ENCODE measurements at regions not wholly inside any gene's neighbourhood (a gene's known extent, or its start where the extent isn't known, plus 50 kb on each side); places are given as distances from the start of the nearest gene placed in this dataset.

DNA sequence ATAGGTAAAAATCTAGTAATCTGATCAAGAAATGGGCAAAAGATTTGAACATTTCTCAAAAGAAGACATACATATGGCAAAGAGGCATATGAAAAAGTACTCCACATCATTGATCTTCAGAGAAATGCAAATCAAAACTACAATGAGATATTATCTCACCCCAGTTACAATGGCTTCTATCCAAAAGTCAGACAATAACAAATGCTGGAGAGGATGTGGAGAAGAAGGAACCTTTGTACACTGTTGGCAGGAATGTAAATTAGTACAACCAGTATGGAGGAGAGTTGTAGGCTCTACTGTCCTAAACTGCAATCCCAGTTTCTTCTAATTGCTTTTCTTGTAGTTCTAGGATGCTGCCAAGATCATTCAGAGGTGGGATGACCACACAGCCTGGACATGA lies 193.5 kb upstream of the RFX3 start:
- H3K4me3 ChIP-seq: no peak overlapping the region
- no peak overlapping the region for H3K27ac ChIP-seq
- H3K4me1 ChIP-seq (replicated peaks in 1 of 2): no peaks in the 10 kb centered on the region
- ATAC-seq (replicated peaks in 6 of 8): no peak
- in situ Hi-C loops (cut with MboI; ENCODE audit: low pct_unique_long_range_greater_than_20kb in 2 of 9, low sequenced_read_pairs in 9 of 9, unreplicated experiment in 9 of 9): loop anchor here in 1 of 9 experiments (25.0 kb wide), 1 partner anchor 257 kb away; no protein-coding TSS in a partner anchor

GRCh38 chr9:3716415-3716814 lies 190.6 kb upstream of the RFX3 start:
- H3K4me3 ChIP-seq: no peak overlapping the region
- H3K27ac ChIP-seq: no peak overlapping the region
- 4 to 93% (median 79%) methylated on average over 1 to 2 of the region's 2 CpGs; no CpG with 5 or more reads in 1 of the 10 experiments for WGBS, 10 experiments
- no peak for ATAC-seq (replicated peaks in 6 of 8)
- in situ Hi-C loops (cut with MboI; ENCODE audit: low pct_unique_long_range_greater_than_20kb in 2 of 9, low sequenced_read_pairs in 9 of 9, unreplicated experiment in 9 of 9): loop anchor here in 1 of 9 experiments (25.0 kb wide), 1 partner anchor 254 kb away; no protein-coding TSS in a partner anchor
- no peaks in the 10 kb centered on the region for H3K4me1 ChIP-seq (replicated peaks in 1 of 2)

DNA sequence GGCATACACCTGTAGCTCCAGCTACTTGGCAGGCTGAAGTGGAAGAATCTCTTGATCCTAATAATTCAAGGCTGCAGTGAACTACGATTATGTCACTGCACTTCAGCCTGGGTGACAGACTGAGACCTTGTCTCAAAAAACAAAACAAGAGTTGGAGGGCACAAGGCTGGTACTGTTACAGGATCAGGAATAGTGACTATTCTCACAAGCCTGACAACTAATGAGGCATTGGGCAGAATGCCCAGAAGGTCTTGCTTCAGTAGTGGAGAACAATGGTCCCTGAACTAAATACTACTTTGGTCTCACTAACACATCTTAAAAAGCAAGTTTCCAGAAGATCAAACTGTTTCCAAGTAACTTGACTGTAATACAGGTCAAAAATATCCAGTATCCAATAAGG lies 182.9 kb upstream of the RFX3 start:
- in situ Hi-C loops (cut with MboI; ENCODE audit: low pct_unique_long_range_greater_than_20kb in 2 of 9, low sequenced_read_pairs in 9 of 9, unreplicated experiment in 9 of 9): loop anchor here in 1 of 9 experiments (25.0 kb wide), 1 partner anchor 246 kb away; no protein-coding TSS in a partner anchor
- H3K27ac ChIP-seq: no peak overlapping the region
- peak in 3 of 8 experiments; percentile 53 to 92 (median 57) for ATAC-seq (replicated peaks in 6 of 8)
- 40 to 100% (median 80%) methylated on average over 1 of the region's 1 CpG; no CpG with 5 or more reads in 5 of the 10 experiments for WGBS, 10 experiments
- H3K4me3 ChIP-seq: no peak overlapping the region
- H3K4me1 ChIP-seq (replicated peaks in 1 of 2): no peaks in the 10 kb centered on the region

DNA sequence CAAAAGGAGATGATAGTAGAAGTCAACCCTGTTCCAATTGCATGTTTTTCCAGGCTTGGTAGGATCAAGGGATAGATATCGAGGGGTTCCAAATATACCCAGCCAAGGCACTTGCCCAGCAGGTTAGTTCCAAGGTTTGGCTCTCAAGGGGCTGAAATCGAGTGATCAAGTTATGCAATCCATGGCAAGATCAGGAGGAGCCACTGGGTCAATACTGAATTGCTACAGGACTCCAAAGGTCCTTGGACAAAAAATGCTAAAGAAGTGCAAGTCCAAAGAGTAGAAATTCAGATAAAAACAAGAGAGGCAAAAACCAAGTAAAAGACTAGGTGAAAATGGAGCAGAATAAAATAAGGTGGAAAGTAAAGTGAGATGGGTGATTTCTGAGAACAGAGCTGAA lies 179.1 kb upstream of the RFX3 start:
- in situ Hi-C loops (cut with MboI; ENCODE audit: low pct_unique_long_range_greater_than_20kb in 2 of 9, low sequenced_read_pairs in 9 of 9, unreplicated experiment in 9 of 9): loop anchor here in 1 of 9 experiments (25.0 kb wide), 1 partner anchor 243 kb away; no protein-coding TSS in a partner anchor
- ATAC-seq (replicated peaks in 6 of 8): no peak
- no peak overlapping the region for H3K4me3 ChIP-seq
- no peak overlapping the region for H3K27ac ChIP-seq
- no peaks in the 10 kb centered on the region for H3K4me1 ChIP-seq (replicated peaks in 1 of 2)
- 6 to 100% (median 69%) methylated on average over 1 to 2 of the region's 2 CpGs for WGBS, 10 experiments

DNA sequence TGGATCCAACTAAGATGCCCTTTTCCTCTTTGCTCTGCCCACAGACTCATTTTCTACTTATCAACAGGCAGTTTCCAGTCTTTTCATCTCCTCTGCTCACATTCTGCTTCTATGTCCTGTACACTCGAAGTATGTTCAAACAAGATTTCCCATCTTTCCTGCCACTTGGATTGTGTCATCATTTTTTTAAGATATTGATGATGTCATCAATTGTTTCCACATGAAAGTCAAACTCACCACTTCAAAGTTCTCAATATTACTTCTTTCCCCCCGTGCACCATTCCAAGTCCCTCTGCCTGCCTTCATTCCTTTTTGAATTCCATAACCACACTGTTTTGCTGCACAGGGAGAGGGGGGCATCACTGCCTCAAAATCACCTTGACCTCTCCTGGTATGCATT lies 175.0 kb upstream of the RFX3 start:
- in situ Hi-C loops (cut with MboI; ENCODE audit: low pct_unique_long_range_greater_than_20kb in 2 of 9, low sequenced_read_pairs in 9 of 9, unreplicated experiment in 9 of 9): loop anchor here in 1 of 9 experiments (25.0 kb wide), 1 partner anchor 238 kb away; no protein-coding TSS in a partner anchor
- no peak overlapping the region for H3K4me3 ChIP-seq
- no peak for ATAC-seq (replicated peaks in 6 of 8)
- 0 to 83% (median 40%) methylated on average over 1 to 2 of the region's 2 CpGs; no CpG with 5 or more reads in 1 of the 10 experiments for WGBS, 10 experiments
- H3K4me1 ChIP-seq (replicated peaks in 1 of 2): no peaks in the 10 kb centered on the region
- H3K27ac ChIP-seq: no peak overlapping the region

DNA sequence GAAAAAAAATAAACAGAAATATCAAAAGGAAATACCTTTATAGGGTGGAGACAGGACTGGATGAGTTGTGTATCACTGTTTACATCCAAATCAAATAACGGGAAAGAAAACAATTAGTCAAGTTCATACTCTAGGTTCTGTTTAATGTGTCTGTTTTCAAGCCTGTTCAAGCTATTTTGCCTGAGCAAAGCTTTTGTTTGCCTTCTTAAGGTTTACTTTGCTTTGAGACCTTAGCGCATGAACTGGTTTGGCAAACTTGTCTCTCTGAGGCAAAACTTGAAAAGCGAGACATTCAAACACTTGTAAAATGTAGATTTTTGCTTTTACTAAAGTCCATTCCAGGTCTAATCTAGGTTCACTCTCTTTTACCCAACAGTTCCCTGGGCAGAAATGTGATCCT lies 174.1 kb upstream of the RFX3 start:
- Histone ChIP-seq H3K4me3 (no peak overlapping the region), H3K27ac (no peak overlapping the region), H3K4me1 (replicated peaks in 1 of 2) (no peaks in the 10 kb centered on the region)
- in situ Hi-C loops (cut with MboI; ENCODE audit: low pct_unique_long_range_greater_than_20kb in 2 of 9, low sequenced_read_pairs in 9 of 9, unreplicated experiment in 9 of 9): loop anchor here in 1 of 9 experiments (25.0 kb wide), 1 partner anchor 238 kb away; no protein-coding TSS in a partner anchor
- peak in 1 of 8 experiments; percentile 40 for ATAC-seq (replicated peaks in 6 of 8)
- 67 to 100% (median 93%) methylated on average over 2 to 3 of the region's 3 CpGs; no CpG with 5 or more reads in 1 of the 10 experiments for WGBS, 10 experiments

DNA sequence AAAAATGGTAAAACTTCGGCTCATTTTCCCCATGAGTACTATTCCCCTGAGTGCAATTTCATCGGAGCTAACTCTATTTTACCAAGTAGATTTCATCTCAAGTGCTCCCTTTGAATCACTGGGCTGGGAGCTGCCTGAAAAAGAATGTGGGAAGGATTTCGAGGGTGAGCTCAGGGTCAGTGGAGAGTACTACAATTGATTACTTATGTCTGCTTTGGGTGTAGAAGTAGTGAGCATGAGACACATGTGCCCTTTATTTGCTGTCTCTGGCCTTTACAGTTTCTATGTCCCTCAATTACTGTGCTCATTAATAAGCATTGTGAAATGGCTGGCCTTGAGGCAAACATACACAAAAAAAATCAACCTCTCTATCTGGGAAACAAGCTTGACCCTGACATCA lies 172.7 kb upstream of the RFX3 start:
- in situ Hi-C loops (cut with MboI; ENCODE audit: low pct_unique_long_range_greater_than_20kb in 2 of 9, low sequenced_read_pairs in 9 of 9, unreplicated experiment in 9 of 9): no loop called here
- H3K4me1 ChIP-seq (replicated peaks in 1 of 2): no peaks in the 10 kb centered on the region
- WGBS, 10 experiments: 0 to 100% (median 59%) methylated on average over 1 to 3 of the region's 3 CpGs
- no peak for ATAC-seq (replicated peaks in 6 of 8)
- no peak overlapping the region for H3K27ac ChIP-seq
- H3K4me3 ChIP-seq: no peak overlapping the region

- Histone ChIP-seq H3K4me3 (no peak overlapping the region), H3K4me1 (replicated peaks in 1 of 2) (no peaks in the 10 kb centered on the region), H3K27ac (no peak overlapping the region)
- WGBS, 10 experiments: 0 to 90% (median 81%) methylated on average over 1 to 3 of the region's 3 CpGs; no CpG with 5 or more reads in 1 of the 10 experiments
- ATAC-seq (replicated peaks in 6 of 8): no peak
- in situ Hi-C loops (cut with MboI; ENCODE audit: low pct_unique_long_range_greater_than_20kb in 2 of 9, low sequenced_read_pairs in 9 of 9, unreplicated experiment in 9 of 9): no loop called here
Measured at GRCh38 chr9:3698076-3698475, 172.3 kb upstream of the RFX3 start.

DNA sequence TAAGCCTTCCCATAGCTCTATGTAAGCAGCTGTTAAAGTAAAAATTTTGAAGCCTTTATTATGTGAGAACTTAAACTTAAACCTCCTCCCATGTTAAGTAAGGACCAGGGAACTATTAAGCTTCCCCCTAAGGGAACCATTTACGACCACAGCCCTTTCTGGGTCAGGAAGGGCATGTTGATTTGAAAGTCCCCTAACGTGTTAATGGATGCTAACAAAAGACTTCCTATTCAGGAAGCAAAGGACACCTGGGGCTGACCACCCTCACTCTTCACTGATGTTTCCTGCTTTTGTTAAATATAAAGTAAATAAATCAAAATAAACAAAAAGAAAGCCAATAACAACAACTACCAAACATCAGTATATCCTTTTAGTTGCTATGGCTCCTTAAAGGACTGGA lies 170.6 kb upstream of the RFX3 start:
- no peak overlapping the region for H3K27ac ChIP-seq
- H3K4me1 ChIP-seq (replicated peaks in 1 of 2): no peaks in the 10 kb centered on the region
- H3K4me3 ChIP-seq: no peak overlapping the region
- no peak for ATAC-seq (replicated peaks in 6 of 8)
- in situ Hi-C loops (cut with MboI; ENCODE audit: low pct_unique_long_range_greater_than_20kb in 2 of 9, low sequenced_read_pairs in 9 of 9, unreplicated experiment in 9 of 9): no loop called here
- WGBS, 10 experiments: 20 to 57% (median 46%) methylated on average over 1 to 2 of the region's 2 CpGs; no CpG with 5 or more reads in 3 of the 10 experiments

GRCh38 chr9:3692606-3693005 lies 166.8 kb upstream of the RFX3 start:
- in situ Hi-C loops (cut with MboI; ENCODE audit: low pct_unique_long_range_greater_than_20kb in 2 of 9, low sequenced_read_pairs in 9 of 9, unreplicated experiment in 9 of 9): no loop called here
- Histone ChIP-seq H3K4me1 (replicated peaks in 1 of 2) (no peaks in the 10 kb centered on the region), H3K27ac (no peak overlapping the region), H3K4me3 (no peak overlapping the region)
- WGBS, 10 experiments: 0 to 100% (median 94%) methylated on average over 1 of the region's 1 CpG; no CpG with 5 or more reads in 4 of the 10 experiments
- ATAC-seq (replicated peaks in 6 of 8): no peak

DNA sequence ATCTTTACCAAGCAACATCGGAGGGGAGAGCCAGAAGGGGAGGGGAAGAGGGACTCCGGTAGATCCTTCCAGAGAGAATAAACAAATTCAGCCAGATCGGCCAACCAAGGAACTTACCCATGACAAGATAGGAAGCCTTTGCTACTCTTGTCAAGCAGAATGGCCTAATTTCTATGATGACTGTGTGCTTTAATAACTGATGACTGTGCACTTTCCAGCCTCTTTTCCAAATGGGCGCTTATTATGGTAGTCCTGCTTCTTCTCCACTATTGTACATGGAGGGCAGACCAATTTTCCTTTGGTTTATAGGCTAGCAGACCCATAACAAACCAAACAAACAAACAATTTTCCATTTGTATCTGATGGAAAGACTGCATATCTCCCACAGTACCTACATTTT lies 163.8 kb upstream of the RFX3 start:
- ATAC-seq (replicated peaks in 6 of 8): no peak
- H3K27ac ChIP-seq: no peak overlapping the region
- in situ Hi-C loops (cut with MboI; ENCODE audit: low pct_unique_long_range_greater_than_20kb in 2 of 9, low sequenced_read_pairs in 9 of 9, unreplicated experiment in 9 of 9): no loop called here
- H3K4me1 ChIP-seq (replicated peaks in 1 of 2): no peaks in the 10 kb centered on the region
- 58 to 100% (median 92%) methylated on average over 1 to 4 of the region's 4 CpGs; no CpG with 5 or more reads in 6 of the 10 experiments for WGBS, 10 experiments
- no peak overlapping the region for H3K4me3 ChIP-seq

GRCh38 chr9:3687145-3687544 lies 161.3 kb upstream of the RFX3 start:
- no peak for ATAC-seq (replicated peaks in 6 of 8)
- in situ Hi-C loops (cut with MboI; ENCODE audit: low pct_unique_long_range_greater_than_20kb in 2 of 9, low sequenced_read_pairs in 9 of 9, unreplicated experiment in 9 of 9): no loop called here

GRCh38 chr9:3682186-3682585 lies 156.4 kb upstream of the RFX3 start:
- in situ Hi-C loops (cut with MboI; ENCODE audit: low pct_unique_long_range_greater_than_20kb in 2 of 9, low sequenced_read_pairs in 9 of 9, unreplicated experiment in 9 of 9): no loop called here
- Histone ChIP-seq H3K4me1 (replicated peaks in 1 of 2) (no peaks in the 10 kb centered on the region), H3K4me3 (no peak overlapping the region), H3K27ac (no peak overlapping the region)
- 0 to 100% (median 85%) methylated on average over 1 to 3 of the region's 3 CpGs for WGBS, 10 experiments
- ATAC-seq (replicated peaks in 6 of 8): no peak

More at GRCh38 chr9:3687145-3687544, 161.3 kb upstream of the RFX3 start:
- H3K27ac ChIP-seq: no peak overlapping the region
- no peak overlapping the region for H3K4me3 ChIP-seq
- no peaks in the 10 kb centered on the region for H3K4me1 ChIP-seq (replicated peaks in 1 of 2)

- WGBS, 10 experiments: 57 to 100% (median 84%) methylated on average over 1 to 4 of the region's 4 CpGs; no CpG with 5 or more reads in 2 of the 10 experiments
- in situ Hi-C loops (cut with MboI; ENCODE audit: low pct_unique_long_range_greater_than_20kb in 2 of 9, low sequenced_read_pairs in 9 of 9, unreplicated experiment in 9 of 9): no loop called here
- H3K4me1 ChIP-seq (replicated peaks in 1 of 2): no peaks in the 10 kb centered on the region
- no peak overlapping the region for H3K27ac ChIP-seq
- H3K4me3 ChIP-seq: no peak overlapping the region
- ATAC-seq (replicated peaks in 6 of 8): no peak
Measured at GRCh38 chr9:3677541-3677940, 151.7 kb upstream of the RFX3 start.

Measured in motor neuron (in vitro differentiated cells).